ENCODE measurements at regions not wholly inside any gene's neighbourhood (a gene's known extent, or its start where the extent isn't known, plus 50 kb on each side); places are given as distances from the start of the nearest gene placed in this dataset.

GRCh38 chr6:2524090-2524489, 226.6 kb downstream of the MYLK4 start:
- CTCF ChIA-PET (ENCODE audit: low intra/inter-chr PET ratio, low total read pairs): interaction anchor here (1.7 to 1.8 kb wide), 2 partner anchors 9 to 927 kb away, joined by 4 to 10 read pairs; no protein-coding TSS in a partner anchor
- peak; percentile 82 for DNase-seq (ENCODE audit: low spot score)
- no peak for TF ChIP-seq DNMT1 (CRISPR knock-in tag; IDR thresholded peaks at IDR 0.05)
- no peak for TF ChIP-seq CREB1 (IDR thresholded peaks at IDR 0.05)
- 0 out of 2 replicates have a peak, but pooled peaks have one; percentile 16 for TF ChIP-seq CREB1 (CRISPR knock-in tag; IDR thresholded peaks at IDR 0.05)
- peak; percentile 32; the same call in 1 of the 2 replicates for TF ChIP-seq PAXIP1 (CRISPR knock-in tag; conservative IDR thresholded peaks at IDR 0.05)
- no peak for TF ChIP-seq CBX2 (IDR thresholded peaks at IDR 0.05; ENCODE audit: low read depth, low read length)
- no peak for TF ChIP-seq CBX2 (CRISPR knock-in tag; IDR thresholded peaks at IDR 0.05; ENCODE audit: low read depth)
- peak; percentile 66 for TF ChIP-seq STAG1 (CRISPR knock-in tag; IDR thresholded peaks at IDR 0.05)
- no peak for TF ChIP-seq FOSL1 (CRISPR knock-in tag; IDR thresholded peaks at IDR 0.05; ENCODE audit: borderline replicate concordance)
- no peak for TF ChIP-seq MTA1 (CRISPR knock-in tag; IDR thresholded peaks at IDR 0.05; ENCODE audit: borderline replicate concordance)
- no peak for TF ChIP-seq PHF21A (CRISPR knock-in tag; IDR thresholded peaks at IDR 0.05)
- 0 out of 2 replicates have a peak, but pooled peaks have one; percentile 37 for TF ChIP-seq MIER2 (CRISPR knock-in tag; IDR thresholded peaks at IDR 0.05)
- TF ChIP-seq ZNF788 (CRISPR knock-in tag; IDR thresholded peaks at IDR 0.05; ENCODE audit: borderline replicate concordance): peak; percentile 36; the same call in 1 of the 2 replicates
- no peak for TF ChIP-seq MATR3 (CRISPR knock-in tag; IDR thresholded peaks at IDR 0.05)
- no peak for TF ChIP-seq PTBP1 (IDR thresholded peaks at IDR 0.05; ENCODE audit: low read depth, low read length, poor library complexity, severe bottlenecking)
- no peak for TF ChIP-seq TMF1 (CRISPR knock-in tag; IDR thresholded peaks at IDR 0.05; ENCODE audit: low read depth)
- no peak for TF ChIP-seq ZNF230 (CRISPR knock-in tag; IDR thresholded peaks at IDR 0.05)
- peak; percentile 79 for TF ChIP-seq ARID5B (CRISPR knock-in tag; IDR thresholded peaks at IDR 0.05)
- TF ChIP-seq GMEB1 (CRISPR knock-in tag; IDR thresholded peaks at IDR 0.05; ENCODE audit: borderline replicate concordance): peak; percentile 22; the same call in 1 of the 2 replicates

More at GRCh38 chr6:2524090-2524489, 226.6 kb downstream of the MYLK4 start:
- Histone ChIP-seq H3K4me3 (replicated peaks in 1 of 3; ENCODE audit: insufficient read depth in 1 of 3, low read depth in 2 of 3, low read length in 3 of 3) (no peak overlapping the region), H3K27me3 (ENCODE audit: control insufficient read depth in 1 of 2, insufficient read depth in 2 of 2, low read length in 2 of 2) (no peaks in the 10 kb centered on the region), H3K36me3 (replicated peaks in 1 of 2; ENCODE audit: control insufficient read depth in 1 of 2, insufficient read depth in 2 of 2, low read length in 2 of 2) (no peaks in the 10 kb centered on the region), H3K4me2 (ENCODE audit: low read depth, low read length) (no peak overlapping the region), H3K27ac (ENCODE audit: extremely low read length, insufficient read depth, low read length) (no peak overlapping the region), H3K4me1 (ENCODE audit: insufficient read depth, low read length) (peaks cover 7% of the 10 kb centered on the region; the same call in 1 of the 2 replicates), H3K9ac (ENCODE audit: insufficient read depth, low read depth, low read length) (no peak overlapping the region), H3K79me2 (ENCODE audit: insufficient read depth, low read length) (no peaks in the 10 kb centered on the region), H3K9me3 (ENCODE audit: low read length) (peaks cover 18% of the 10 kb centered on the region), H2AFZ (ENCODE audit: low read length) (no peak overlapping the region), H4K20me1 (ENCODE audit: insufficient read depth, low read length) (no peaks in the 10 kb centered on the region)
- intact Hi-C loops (cut with micrococcal nuclease; ENCODE audit: unreplicated experiment) (loop anchor here (1.0 to 5.0 kb wide), 3 partner anchors 9 to 928 kb away; no protein-coding TSS in a partner anchor), in situ Hi-C loops (cut with HindIII; ENCODE audit: extremely low pct_ligation_motif_present, low pct_unique_long_range_greater_than_20kb) (no loop called here)
- POLR2A ChIA-PET: interaction anchor here (1.7 kb wide), 1 partner anchor 9 kb away, joined by 10 read pairs; no protein-coding TSS in a partner anchor
- no TSS peak for BruUV-seq (replicated peaks)
- ATAC-seq: peak; percentile 85
- peak; percentile 48 for FAIRE-seq
